Femur (tissue), 1 donor: ENCODE measurements at regions not wholly inside any gene's neighbourhood (a gene's known extent, or its start where the extent isn't known, plus 50 kb on each side); places are given as distances from the start of the nearest gene placed in this dataset.
"Not testable (repeated sequence)": the region's sequence is repeated elsewhere in the genome, so short reads cannot be mapped to it uniquely, and the experiment has no call there.

Experiments
- DNase-seq: peaks from one replicate; pipeline ENCODE4 v3.0.0-alpha.2; 2017

DNA sequence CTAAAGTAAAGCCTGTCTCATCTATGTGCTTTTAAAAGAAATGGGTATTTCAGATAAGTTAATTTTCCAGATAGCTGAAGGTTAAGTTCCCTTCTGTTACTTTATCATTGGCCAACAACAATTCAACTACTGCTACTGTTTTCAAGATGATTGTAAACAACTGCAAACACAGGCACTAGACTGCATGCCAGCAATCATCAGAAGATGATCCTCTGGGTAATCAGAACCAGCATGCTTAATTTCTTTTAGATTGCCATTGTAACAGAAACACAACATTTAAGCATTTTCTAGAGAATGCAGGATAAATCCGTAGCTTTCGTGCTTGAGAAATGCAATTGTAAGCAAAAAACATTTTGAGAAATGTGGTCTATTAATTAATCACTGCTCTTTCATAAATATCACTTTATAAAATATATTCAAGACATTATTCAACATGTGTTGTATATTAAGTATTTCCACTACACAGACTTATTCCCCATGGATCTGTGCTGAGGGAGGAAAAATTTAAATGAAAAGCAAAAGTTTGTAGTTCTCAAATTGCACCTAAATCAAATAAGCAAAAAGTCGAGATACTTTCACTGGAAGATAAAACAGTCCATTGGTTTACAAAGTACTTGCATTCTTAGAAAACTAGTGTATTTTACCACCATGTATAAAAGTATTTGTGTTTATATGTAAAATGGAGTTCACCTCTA, 133.7 kb downstream of the ATL2 start:
- no peak for DNase-seq

GRCh38 chr2:38239452-38239851, 137.6 kb downstream of the ATL2 start:
- peak; percentile 71 for DNase-seq

DNA sequence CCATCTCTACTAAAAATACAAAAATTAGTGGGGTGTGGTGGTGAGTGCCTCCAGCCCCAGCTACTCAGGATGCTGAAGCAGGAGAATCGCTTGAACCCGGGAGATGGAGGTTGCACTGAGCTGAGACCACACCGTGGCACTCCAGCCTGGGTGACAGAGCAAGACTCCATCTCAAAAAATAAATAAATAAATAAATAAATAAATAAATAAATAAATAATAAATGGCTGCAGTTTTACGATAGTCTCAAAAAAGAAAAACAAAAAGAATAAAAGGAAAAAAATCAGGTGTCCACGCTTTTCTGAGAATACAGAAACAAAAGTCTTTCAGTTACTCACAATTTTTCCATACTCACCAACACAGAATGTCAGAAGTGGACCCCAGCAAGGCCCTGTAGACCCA, 138.4 kb downstream of the ATL2 start:
- DNase-seq = not testable (repeated sequence)

DNA sequence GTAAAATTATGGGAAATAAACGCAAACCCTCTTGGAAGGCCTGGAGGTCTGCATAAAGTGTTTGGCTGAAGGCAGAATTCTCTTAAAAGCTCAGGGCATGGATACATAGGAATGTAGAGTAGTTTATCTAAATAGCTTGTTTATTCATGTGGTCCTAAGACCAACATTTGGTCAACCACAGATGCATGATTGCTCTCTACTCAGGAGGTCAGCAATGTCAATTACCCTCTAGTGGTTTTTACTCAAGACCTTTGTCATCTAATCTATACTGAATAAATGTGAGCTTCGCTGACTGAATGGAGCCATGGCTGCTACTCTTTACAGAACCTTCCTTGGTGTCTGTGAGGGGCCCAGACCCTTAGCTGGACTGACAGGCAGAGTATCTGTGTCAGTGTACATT, 139.8 kb downstream of the ATL2 start:
- no peak for DNase-seq

DNA sequence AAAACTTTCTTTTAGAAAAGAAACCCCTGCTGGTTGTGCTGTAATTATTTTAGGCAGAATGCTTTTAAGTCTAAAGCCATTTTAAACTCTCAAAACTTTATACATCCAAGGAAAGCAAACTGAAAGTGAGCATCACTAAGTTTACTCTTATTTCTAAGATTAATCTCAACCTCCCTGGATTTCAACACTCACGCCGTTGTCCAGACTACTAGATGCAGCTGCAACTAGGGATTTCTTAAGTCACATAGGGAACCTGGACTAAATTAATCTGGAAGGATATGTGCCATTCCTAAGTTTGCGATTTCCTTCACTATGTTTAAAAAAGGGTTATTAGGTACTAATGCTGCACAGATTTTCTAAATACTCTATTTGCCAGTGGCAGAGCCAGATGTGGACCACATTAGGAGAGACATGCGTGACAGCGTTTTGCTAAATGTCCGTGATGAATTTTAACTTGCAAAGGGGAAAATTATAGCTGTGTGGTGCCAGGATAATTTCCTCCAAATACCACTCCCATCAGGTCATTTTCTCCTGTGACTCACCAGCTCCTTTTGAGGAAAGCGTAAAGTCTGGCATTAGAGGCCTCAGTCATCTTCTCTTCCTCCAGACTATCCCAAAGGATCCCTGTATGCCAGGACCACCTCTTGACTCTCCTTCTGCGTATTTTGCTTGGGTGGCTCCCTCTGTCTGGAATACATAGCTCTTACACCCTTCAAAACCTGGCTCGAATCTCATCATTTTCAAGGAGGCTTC, 143.7 kb downstream of the ATL2 start:
- DNase-seq = peak; percentile 55

- no peak for DNase-seq
These were observed 144.6 kb downstream of the ATL2 start for GRCh38 chr2:38232454-38232853.

- DNase-seq = no peak
These were observed 146.3 kb downstream of the ATL2 start for GRCh38 chr2:38230756-38231155.

- no peak for DNase-seq
These were observed 148.3 kb downstream of the ATL2 start for GRCh38 chr2:38228753-38229152.

- no peak for DNase-seq
These were observed 149.0 kb upstream of the CYP1B1 start for GRCh38 chr2:38224821-38225437.

DNA sequence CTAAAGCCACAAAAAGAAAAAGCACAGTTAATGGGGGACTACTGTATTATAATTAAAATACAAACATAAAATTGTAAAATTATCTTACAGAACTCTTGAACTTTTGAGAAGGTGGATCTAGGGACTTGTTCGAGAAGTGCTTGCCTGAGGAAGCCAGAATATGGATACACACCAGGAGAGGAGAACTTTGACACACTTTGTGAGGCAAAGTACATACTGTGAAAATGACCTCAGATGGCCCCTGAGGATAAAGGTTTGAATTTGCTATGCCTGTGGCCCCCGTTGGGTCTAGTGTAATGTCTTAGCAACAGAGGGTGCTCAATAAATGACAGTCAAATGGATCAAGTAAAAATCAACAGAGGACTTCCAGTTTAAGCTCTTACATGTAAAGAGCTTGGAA, 148.2 kb upstream of the CYP1B1 start:
- DNase-seq = no peak

DNA sequence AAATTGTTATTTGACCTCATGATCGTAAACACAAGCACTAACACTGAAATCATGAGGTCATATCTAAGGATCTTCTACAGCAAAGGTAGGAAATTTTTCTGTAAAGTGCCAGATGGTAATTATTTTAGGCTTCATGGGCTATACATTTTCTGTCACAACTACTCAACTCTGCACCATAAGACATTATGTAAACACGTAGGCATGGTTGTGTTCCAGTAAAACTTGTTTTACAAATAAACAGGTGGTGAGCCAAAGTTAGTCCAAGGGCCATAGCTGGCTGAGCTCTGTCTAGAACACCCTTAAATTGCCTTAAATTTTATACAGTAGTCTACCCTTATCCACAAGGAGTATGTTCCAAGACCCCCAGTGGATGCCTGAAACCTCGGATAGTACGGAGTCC, 147.3 kb upstream of the CYP1B1 start:
- DNase-seq = no peak

DNA sequence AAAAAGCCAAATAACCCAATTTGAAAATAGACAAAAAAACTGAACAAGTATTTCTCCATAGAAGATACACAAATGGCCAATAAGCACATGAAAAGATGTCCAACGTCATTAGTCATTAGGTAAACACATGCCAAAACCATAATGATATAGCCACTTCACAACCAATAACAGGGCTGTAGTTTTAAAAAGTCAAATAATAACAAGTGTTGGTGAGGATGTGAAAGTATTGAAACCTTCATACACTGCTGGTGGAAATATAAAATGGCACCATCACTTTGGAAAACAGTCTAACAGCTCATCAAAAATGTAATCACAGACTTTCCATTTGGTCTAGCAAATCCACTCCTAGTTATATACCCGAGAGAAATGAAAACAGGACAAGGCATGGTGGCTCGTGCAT, 144.2 kb upstream of the CYP1B1 start:
- DNase-seq = no peak

- DNase-seq = no peak
These were observed 143.0 kb upstream of the CYP1B1 start for GRCh38 chr2:38218995-38219394.

GRCh38 chr2:38218591-38218991, 142.6 kb upstream of the CYP1B1 start:
- DNase-seq = no peak

GRCh38 chr2:38217401-38218188, 141.6 kb upstream of the CYP1B1 start:
- DNase-seq = no peak

DNA sequence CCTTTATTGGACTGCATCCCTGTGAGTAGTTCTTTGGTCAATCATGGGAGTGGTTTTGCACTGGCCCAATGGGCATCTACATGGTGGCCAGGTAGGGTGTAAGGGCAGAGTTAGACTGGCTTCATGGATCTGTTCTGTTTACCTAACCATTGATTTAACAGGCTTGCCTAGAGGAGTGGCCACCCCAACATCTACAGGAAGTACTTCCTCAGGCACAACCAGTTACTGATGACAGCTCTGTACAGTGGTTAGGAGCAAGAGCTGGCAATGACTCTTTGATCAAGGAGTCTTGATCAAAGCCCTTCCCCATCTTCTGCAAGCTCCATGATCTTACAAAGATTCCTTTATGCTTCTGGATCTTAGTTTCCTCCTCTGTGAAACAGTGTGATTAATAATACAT, 140.9 kb upstream of the CYP1B1 start:
- no peak for DNase-seq

DNA sequence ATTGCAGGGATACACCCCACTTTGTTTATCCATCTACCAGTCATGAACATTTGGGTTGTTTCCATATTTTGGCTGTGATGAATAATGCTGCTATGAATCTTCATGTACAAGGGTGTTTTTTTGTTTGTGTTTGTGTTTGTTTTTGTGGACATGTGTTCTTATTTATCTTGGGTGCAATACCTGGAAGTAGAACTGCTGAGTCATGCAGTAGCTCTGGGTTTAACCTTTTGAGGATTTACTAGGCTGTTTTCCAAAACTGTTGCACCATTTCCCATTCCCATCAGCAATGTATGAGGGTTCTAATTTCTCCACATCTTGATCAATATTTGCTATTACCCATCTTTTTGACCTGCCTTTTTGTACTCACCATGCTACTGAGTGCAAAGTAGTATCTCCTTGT, 140.0 kb upstream of the CYP1B1 start:
- no peak for DNase-seq

GRCh38 chr2:38215522-38215921, 139.6 kb upstream of the CYP1B1 start:
- DNase-seq = no peak

DNA sequence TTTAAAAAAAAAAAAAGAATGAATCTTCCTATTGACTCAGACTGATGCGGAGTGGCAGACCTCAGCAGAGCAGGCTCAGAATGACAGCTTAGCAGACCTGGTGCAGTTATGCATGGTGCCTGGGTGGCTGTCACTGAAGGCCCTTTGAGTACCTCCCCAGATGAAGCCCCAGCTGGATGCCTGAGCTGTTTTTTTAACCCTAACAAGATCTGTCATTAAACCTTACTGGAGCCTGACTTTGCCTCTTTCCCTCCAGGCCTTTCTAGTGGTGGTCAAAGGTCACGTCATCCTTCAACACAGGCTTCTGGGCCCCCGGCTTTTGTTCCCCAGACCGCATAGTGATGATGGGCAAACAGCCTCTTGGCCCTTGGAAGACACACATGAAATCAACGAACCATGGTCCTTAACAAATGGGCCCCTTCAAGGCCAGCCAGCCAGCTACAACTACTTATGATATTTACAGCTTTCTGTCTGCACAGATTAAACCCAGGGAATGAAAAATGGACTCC, 138.3 kb upstream of the CYP1B1 start:
- DNase-seq = no peak

DNA sequence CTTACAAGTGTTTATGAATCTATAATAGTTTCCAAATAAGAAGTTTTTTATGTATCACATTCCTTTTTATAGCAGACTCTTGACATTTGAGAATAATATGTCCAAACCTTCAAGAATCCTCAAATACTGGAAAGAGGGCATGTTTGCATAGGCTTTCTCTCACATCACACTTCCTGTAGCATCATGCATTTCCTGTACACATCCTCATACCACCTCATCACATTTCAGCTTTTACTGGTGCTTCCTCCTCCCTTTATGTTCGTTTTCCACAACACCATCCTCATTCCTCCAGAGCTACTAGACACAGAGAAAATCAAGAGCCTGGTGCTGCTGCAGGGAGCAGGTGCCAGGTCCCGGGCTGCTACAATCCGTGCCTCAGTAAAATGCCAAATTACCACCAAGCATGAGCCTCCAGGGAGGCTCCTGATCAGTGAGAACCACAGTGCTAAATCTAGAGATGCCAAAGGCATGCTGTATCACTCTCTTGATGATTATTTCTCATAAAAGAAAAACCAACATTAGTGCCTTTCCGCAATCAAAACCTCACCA, 137.7 kb upstream of the CYP1B1 start:
- no peak for DNase-seq

GRCh38 chr2:38212312-38212711, 136.4 kb upstream of the CYP1B1 start:
- no peak for DNase-seq

DNA sequence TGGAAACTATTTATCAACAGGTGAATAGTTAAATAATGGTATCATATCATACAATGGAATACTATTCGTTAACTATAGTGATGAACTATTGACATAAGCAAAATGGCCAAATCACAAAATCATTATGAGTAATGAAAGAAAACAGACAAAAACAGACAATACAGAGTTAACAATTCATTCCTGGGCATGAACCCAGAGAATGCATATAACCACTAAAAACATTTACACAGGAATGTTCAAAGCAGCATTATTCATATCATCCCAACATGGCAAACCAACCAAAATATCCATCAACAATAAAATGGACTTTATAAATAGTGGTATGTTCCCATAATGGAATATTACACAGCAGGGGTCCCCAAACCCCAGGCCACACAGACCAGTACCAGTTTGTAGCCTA, 131.2 kb upstream of the CYP1B1 start:
- no peak for DNase-seq

GRCh38 chr2:38203446-38203810, 127.5 kb upstream of the CYP1B1 start:
- no peak for DNase-seq
